BJ (cell line): ENCODE measurements at regions not wholly inside any gene's neighbourhood (a gene's known extent, or its start where the extent isn't known, plus 50 kb on each side); places are given as distances from the start of the nearest gene placed in this dataset.

Source experiments
- CTCF ChIA-PET: fragments of 350-600 bp; formaldehyde crosslinking; extraction: SDS; loops from one replicate; lab custom pipeline; 2021; ENCODE audit warnings: antibody characterized with exemption, inconsistent platforms; lab: Yijun Ruan, JAX
- POLR2A ChIA-PET: fragments of 300-600 bp; sonication (Branson Sonifier 250); formaldehyde crosslinking; extraction: SDS; loops from one replicate; lab custom pipeline; 2021; ENCODE audit warnings: antibody characterized with exemption; lab: Charles Lee
- DNase-seq: peaks from one replicate; pipeline ENCODE4 v3.0.0-alpha.2; 2011; ENCODE audit warnings: low read depth
- H3K27me3 ChIP-seq: 2 replicates; pipeline ENCODE4 v1.6.0; 2011; ENCODE audit warnings: low read length; ENCODE audit not compliant: control insufficient read depth, insufficient read depth
- H3K36me3 ChIP-seq: 2 replicates; pipeline ENCODE4 v1.5.1; 2011; ENCODE audit warnings: low read length; ENCODE audit not compliant: control insufficient read depth, insufficient read depth
- H3K4me3 ChIP-seq: 2 replicates; pipeline ENCODE4 v1.5.1; 2011; ENCODE audit warnings: low read depth, mild to moderate bottlenecking, control low read depth, low read length
- TF ChIP-seq, protein P1 (sequence below): IDR thresholded peaks from 2 replicates; pipeline ENCODE4 v1.5.1; 2011; ENCODE audit warnings: low read depth, mild to moderate bottlenecking, control low read depth, inconsistent platforms, low read length, moderate library complexity; ENCODE audit not compliant: insufficient read depth

DNA sequence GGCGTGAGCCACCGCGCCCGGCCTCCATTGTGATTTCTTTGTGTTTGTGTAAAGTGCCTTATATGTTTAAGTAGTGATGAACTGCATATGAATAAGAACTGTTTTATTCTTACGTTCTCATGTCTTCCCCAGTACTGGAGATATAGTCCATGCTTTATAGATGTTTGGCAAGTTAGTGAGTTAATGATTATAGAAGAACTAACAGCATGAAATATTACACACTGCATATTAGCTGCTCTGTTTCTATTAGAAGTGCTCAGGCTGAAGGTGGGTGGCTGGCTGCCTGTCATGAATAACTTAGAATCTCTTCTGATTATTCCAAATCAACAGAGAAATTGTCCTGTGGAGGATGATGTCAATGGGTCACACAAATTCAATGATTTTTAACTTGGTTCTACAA is 709.4 kb downstream of the GALC start:
- TF ChIP-seq, protein P1, sequence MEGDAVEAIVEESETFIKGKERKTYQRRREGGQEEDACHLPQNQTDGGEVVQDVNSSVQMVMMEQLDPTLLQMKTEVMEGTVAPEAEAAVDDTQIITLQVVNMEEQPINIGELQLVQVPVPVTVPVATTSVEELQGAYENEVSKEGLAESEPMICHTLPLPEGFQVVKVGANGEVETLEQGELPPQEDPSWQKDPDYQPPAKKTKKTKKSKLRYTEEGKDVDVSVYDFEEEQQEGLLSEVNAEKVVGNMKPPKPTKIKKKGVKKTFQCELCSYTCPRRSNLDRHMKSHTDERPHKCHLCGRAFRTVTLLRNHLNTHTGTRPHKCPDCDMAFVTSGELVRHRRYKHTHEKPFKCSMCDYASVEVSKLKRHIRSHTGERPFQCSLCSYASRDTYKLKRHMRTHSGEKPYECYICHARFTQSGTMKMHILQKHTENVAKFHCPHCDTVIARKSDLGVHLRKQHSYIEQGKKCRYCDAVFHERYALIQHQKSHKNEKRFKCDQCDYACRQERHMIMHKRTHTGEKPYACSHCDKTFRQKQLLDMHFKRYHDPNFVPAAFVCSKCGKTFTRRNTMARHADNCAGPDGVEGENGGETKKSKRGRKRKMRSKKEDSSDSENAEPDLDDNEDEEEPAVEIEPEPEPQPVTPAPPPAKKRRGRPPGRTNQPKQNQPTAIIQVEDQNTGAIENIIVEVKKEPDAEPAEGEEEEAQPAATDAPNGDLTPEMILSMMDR: no peak
- POLR2A ChIA-PET: no interaction called here
- no peak for DNase-seq

DNA sequence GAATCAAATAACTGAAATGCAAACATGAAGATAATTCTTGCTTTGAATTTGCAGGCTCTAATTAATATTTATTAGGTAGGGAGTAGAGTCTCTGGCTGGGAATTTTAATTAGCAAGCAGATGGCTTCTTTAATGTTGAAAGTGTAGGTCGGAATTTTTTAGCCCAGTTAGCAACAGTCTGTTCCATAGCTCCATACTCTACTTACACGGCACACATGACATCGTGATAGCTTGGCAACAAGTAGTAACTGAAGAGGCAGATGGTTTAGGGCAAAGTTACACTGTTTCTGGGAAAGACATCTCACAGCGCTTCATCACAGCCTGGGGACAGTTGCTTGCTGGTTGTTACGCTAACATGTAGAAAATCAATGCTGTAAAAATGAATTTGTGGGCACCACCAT is 710.7 kb downstream of the GALC start:
- no peak for DNase-seq
- Histone ChIP-seq H3K4me3 (no peak overlapping the region), H3K27me3 (no peaks in the 10 kb centered on the region), H3K36me3 (no peaks in the 10 kb centered on the region)
- TF ChIP-seq, protein P1: no peak
- CTCF ChIA-PET: no interaction called here
- POLR2A ChIA-PET: no interaction called here

More for the DNA sequence above, 709.4 kb downstream of the GALC start:
- H3K27me3 ChIP-seq: no peaks in the 10 kb centered on the region
- CTCF ChIA-PET: no interaction called here
- no peaks in the 10 kb centered on the region for H3K36me3 ChIP-seq
- no peak overlapping the region for H3K4me3 ChIP-seq

DNA sequence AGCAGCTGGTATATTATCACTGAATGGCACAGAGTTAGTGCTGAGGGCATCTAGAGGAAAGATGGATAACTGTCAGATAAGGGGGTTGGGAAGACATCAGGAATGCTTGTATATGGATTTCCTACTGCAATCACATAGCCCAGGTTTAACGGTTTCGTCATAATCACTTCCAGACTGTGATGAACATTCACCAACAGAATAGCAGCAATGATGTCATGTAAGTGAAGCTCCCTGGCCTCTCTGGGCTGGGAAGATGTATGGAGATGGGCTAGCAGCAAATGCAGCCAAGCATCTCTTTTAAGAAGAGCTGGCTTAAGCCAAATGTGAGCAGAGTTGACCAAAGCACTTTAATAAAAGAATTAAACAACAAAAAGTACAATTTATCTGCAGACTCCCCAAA is 714.6 kb downstream of the GALC start:
- POLR2A ChIA-PET: no interaction called here
- CTCF ChIA-PET: no interaction called here
- Histone ChIP-seq H3K27me3 (no peaks in the 10 kb centered on the region), H3K4me3 (no peak overlapping the region), H3K36me3 (no peaks in the 10 kb centered on the region)
- no peak for DNase-seq
- TF ChIP-seq, protein P1: no peak

DNA sequence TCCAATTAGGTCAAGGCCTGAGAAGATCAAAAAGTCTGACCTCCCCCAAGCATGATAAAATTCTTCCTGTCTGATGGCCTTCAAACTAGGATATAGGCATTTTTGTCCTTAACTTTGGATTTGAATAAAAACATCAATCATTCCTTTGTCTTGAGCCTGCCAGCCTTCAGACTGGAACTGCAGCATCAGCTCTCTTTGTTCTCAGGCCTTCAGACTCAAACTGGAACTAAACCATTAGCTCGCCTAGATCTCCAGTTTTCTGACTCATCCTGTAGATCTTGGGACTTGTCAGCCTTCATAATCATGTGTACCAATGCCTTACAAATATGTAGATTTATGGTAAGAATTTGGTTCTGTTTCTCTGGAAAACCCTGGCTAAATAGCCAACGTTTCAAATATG is 721.7 kb downstream of the GALC start:
- no peaks in the 10 kb centered on the region for H3K36me3 ChIP-seq
- no peak overlapping the region for H3K4me3 ChIP-seq
- no peak for DNase-seq
- ChIA-PET POLR2A (no interaction called here), CTCF (no interaction called here)
- no peaks in the 10 kb centered on the region for H3K27me3 ChIP-seq
- TF ChIP-seq, protein P1: no peak

DNA sequence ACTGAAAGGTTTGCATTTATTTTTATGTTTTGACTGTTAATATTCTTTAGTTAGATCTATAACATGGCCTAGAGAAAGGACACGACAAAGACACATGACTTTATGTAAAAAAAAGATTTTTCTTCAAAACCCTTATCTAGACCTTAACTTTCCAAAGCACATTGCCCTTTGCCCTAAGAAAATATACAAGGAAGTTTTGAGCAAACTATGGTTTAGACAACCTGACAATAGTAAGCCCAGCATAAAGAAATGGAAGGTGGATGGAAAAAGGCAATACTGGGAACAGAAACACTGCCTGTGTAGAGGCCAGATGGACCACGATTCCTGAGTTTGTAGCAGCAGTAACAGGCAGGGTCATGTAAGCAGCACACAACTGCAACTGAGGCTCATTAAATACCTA is 724.0 kb downstream of the GALC start:
- ChIA-PET POLR2A (no interaction called here), CTCF (no interaction called here)
- Histone ChIP-seq H3K27me3 (no peaks in the 10 kb centered on the region), H3K4me3 (no peak overlapping the region), H3K36me3 (no peaks in the 10 kb centered on the region)
- DNase-seq: no peak
- TF ChIP-seq, protein P1: no peak
